ENCODE measurements at regions not wholly inside any gene's neighbourhood (a gene's known extent, or its start where the extent isn't known, plus 50 kb on each side); places are given as distances from the start of the nearest gene placed in this dataset.

GRCh38 chr6:147666255-147666654, 157.8 kb downstream of the SAMD5 start:
- TF ChIP-seq CTCF (conservative IDR thresholded peaks at IDR 0.05; ENCODE audit: low read depth, low read length) (no peak), SMC3 (IDR thresholded peaks at IDR 0.05; ENCODE audit: low read depth, low read length) (no peak), POLR2A (IDR thresholded peaks at IDR 0.05; ENCODE audit: low read depth, low read length) (no peak), CHD1 (IDR thresholded peaks at IDR 0.05; ENCODE audit: low read depth, low read length) (no peak), USF2 (IDR thresholded peaks at IDR 0.05; ENCODE audit: low read depth, low read length) (no peak), RFX5 (IDR thresholded peaks at IDR 0.05; ENCODE audit: low read depth, low read length) (no peak), MXI1 (IDR thresholded peaks at IDR 0.05; ENCODE audit: borderline replicate concordance, low read depth, low read length) (no peak), MAZ (IDR thresholded peaks at IDR 0.05; ENCODE audit: borderline replicate concordance, low read depth, low read length) (no peak)

All from IMR-90 (cell line).